ENCODE measurements at regions not wholly inside any gene's neighbourhood (a gene's known extent, or its start where the extent isn't known, plus 50 kb on each side); places are given as distances from the start of the nearest gene placed in this dataset.

DNA sequence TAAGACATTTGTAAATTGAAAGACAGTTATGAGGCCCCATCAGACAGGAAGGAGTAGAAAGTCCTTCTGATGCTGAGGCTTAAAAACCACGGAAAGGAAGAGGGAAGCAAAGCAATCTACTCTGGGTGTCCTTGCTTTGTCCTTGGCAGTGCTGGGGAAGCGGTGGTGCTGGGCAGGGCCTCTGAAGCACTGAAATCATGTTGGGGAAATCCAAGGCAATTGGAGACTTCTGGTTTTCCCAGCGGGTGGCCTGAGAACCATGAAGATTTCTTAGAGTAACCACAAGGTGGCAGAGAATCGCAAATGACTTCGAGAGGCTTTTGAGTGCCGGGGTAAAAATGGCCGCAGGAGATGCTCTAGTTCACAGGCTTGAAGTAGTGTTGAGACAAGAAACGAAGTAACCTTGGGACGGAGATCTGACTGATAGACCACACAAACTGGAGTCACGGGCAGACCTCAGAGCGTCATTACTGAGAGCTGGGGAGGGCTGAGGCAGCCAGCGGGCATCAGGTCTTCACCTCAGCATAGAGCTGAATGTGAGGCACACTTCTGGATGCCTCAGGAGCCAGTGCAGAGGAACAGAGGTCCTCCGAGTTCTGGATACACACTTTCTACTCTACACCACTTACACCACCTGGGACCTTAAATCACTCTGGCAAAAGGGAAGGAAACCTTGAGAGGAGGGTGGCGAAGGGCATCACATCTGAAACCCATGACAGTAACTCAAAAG lies 130.7 kb upstream of the GPRIN3 start:
- no peaks in the 10 kb centered on the region for H3K4me1 ChIP-seq
- no peak for ATAC-seq
- no peak overlapping the region for H3K4me3 ChIP-seq
- no peak overlapping the region for H3K27ac ChIP-seq
- H3K27me3 ChIP-seq: no peaks in the 10 kb centered on the region
- H3K9me3 ChIP-seq: no peaks in the 10 kb centered on the region
- no peaks in the 10 kb centered on the region for H3K36me3 ChIP-seq
- 77 to 90% methylated on average over 9 to 13 of the region's 14 CpGs for WGBS, 2 donors (ENCODE audit: low coverage in 1 of 2)
- TF ChIP-seq EP300 (IDR thresholded peaks at IDR 0.05) (no peak), POLR2AphosphoS5 (IDR thresholded peaks at IDR 0.05) (no peak), POLR2A (IDR thresholded peaks at IDR 0.05) (no peak)
- TF ChIP-seq, protein P1, sequence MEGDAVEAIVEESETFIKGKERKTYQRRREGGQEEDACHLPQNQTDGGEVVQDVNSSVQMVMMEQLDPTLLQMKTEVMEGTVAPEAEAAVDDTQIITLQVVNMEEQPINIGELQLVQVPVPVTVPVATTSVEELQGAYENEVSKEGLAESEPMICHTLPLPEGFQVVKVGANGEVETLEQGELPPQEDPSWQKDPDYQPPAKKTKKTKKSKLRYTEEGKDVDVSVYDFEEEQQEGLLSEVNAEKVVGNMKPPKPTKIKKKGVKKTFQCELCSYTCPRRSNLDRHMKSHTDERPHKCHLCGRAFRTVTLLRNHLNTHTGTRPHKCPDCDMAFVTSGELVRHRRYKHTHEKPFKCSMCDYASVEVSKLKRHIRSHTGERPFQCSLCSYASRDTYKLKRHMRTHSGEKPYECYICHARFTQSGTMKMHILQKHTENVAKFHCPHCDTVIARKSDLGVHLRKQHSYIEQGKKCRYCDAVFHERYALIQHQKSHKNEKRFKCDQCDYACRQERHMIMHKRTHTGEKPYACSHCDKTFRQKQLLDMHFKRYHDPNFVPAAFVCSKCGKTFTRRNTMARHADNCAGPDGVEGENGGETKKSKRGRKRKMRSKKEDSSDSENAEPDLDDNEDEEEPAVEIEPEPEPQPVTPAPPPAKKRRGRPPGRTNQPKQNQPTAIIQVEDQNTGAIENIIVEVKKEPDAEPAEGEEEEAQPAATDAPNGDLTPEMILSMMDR (IDR thresholded peaks at IDR 0.05): peak in 1 of 4 experiments; percentile 25

DNA sequence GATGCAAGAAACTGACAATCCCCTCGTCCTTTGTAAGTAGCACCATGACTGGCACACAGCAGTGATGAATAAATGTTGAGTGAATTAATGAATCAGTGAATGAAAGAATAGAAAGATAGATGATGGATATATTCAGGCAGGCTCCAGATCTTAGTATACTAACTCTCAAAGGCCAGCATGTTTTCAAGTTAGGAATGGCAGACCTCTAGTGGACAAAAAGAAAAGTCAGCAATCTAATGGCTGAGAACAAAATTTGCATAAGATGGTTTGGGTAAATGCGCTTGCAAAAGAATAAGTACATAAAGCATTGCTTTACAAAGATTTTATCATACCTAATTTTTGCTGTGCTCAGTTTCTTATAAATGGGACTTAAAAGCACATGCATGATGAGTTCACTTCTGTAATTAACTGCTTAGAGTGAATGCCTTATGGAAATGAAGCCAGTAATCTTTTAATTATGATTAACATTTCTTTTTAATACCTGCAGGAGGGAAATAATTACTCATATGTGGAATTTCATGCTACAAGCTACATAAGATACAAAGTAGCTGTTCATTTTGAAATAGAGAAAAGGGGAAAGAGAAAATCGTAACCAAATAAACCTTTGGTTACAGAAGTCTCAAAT lies 126.9 kb upstream of the GPRIN3 start:
- Histone ChIP-seq H3K27ac (no peak overlapping the region), H3K9me3 (no peaks in the 10 kb centered on the region), H3K27me3 (no peaks in the 10 kb centered on the region), H3K4me3 (no peak overlapping the region), H3K36me3 (no peaks in the 10 kb centered on the region), H3K4me1 (no peaks in the 10 kb centered on the region)
- 51 to 58% methylated on average over 3 of the region's 3 CpGs for WGBS, 2 donors (ENCODE audit: low coverage in 1 of 2)
- ATAC-seq: no peak
- TF ChIP-seq POLR2A (IDR thresholded peaks at IDR 0.05): no peak
- TF ChIP-seq, protein P1 (IDR thresholded peaks at IDR 0.05): peak; percentile 50 to 76 (median 66)

DNA sequence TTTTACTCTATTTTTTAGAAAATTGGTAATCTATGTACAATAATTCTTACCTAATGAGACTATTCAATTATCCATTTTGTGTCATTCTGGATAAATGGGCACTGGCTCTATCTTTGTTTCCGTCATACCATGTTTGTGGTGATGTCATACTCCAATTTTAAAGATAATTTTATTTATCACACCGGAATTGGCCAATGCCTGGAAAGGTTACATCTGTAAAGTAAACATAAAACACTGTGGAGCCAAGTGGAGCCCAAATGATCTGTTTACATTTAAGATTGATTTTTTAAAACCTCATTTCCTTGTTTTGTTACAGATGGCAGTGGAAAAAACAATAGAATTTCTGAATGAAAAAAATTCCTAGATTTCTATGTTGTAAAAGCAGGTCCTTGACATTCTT lies 120.2 kb upstream of the GPRIN3 start:
- WGBS, 2 donors (ENCODE audit: low coverage in 1 of 2): 79 to 90% methylated on average over 1 to 2 of the region's 2 CpGs
- H3K27me3 ChIP-seq: no peaks in the 10 kb centered on the region
- no peak overlapping the region for H3K4me3 ChIP-seq
- no peak for TF ChIP-seq POLR2AphosphoS5 (IDR thresholded peaks at IDR 0.05)
- no peak for TF ChIP-seq POLR2A (IDR thresholded peaks at IDR 0.05)
- TF ChIP-seq, protein P1 (IDR thresholded peaks at IDR 0.05): no peak
- no peak for TF ChIP-seq EP300 (IDR thresholded peaks at IDR 0.05)
- no peak overlapping the region for H3K27ac ChIP-seq
- H3K9me3 ChIP-seq: no peaks in the 10 kb centered on the region
- H3K4me1 ChIP-seq: no peaks in the 10 kb centered on the region
- no peaks in the 10 kb centered on the region for H3K36me3 ChIP-seq
- ATAC-seq: no peak

DNA sequence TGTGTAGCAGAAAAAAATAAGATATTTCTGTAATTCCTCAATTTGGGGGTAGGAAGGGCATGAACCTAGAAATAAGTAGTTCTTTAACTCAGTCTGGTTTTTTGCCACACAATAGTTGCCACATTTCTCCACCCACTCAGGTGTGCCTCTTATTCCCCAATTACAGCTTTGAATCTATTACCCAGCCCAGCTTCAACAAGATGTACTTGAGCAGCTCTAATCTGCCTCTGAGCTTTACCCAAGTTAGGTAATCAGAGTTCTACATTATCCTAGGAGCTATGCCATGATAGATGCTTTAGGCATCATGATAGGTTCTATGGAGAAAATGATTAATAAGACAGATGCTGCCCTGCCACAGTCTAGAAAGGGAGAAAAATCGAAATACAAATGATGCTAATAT lies 117.4 kb upstream of the GPRIN3 start:
- Histone ChIP-seq H3K4me3 (no peak overlapping the region), H3K27me3 (no peaks in the 10 kb centered on the region), H3K27ac (no peak overlapping the region), H3K9me3 (no peaks in the 10 kb centered on the region), H3K36me3 (no peaks in the 10 kb centered on the region), H3K4me1 (no peaks in the 10 kb centered on the region)
- TF ChIP-seq POLR2AphosphoS5 (IDR thresholded peaks at IDR 0.05) (no peak), EP300 (IDR thresholded peaks at IDR 0.05) (no peak), POLR2A (IDR thresholded peaks at IDR 0.05) (no peak)
- TF ChIP-seq, protein P1 (IDR thresholded peaks at IDR 0.05): no peak
- ATAC-seq: no peak
- WGBS, 2 donors (ENCODE audit: low coverage in 1 of 2): 57 to 71% methylated on average over 1 of the region's 1 CpG

DNA sequence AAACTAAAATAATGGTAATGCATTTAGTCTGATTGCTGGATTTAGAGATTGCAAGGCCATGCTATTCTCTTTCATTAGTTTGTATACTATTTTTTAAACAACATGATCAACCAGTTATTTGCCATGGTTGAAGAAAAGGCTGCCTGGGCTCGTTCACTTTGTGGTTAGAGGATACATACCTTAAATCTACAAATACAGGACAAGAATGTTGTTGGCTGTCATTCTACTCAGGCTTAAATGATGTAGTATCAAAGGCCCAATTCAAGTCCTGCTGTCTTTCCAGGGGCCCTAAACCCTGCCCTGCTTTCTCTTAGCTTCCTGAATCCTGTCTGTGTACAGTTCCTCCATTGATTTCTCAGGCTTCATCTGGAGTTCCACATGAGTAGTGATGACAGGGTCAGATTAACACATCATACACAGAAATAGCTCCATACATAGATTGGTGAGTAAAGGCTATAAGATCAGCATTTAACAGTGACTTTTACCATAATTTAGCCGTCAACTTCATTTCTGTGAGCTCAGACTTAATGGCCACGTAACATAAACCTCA lies 114.9 kb upstream of the GPRIN3 start:
- WGBS, 2 donors (ENCODE audit: low coverage in 1 of 2): 83 to 90% methylated on average over 3 of the region's 3 CpGs
- Histone ChIP-seq H3K4me3 (no peak overlapping the region), H3K27ac (no peak overlapping the region), H3K4me1 (no peaks in the 10 kb centered on the region), H3K36me3 (no peaks in the 10 kb centered on the region), H3K27me3 (no peaks in the 10 kb centered on the region), H3K9me3 (no peaks in the 10 kb centered on the region)
- TF ChIP-seq EP300 (IDR thresholded peaks at IDR 0.05): no peak
- TF ChIP-seq, protein P1 (IDR thresholded peaks at IDR 0.05): no peak
- no peak for TF ChIP-seq POLR2A (IDR thresholded peaks at IDR 0.05)
- TF ChIP-seq POLR2AphosphoS5 (IDR thresholded peaks at IDR 0.05): no peak
- ATAC-seq: no peak
